IMR-90 (cell line): ENCODE measurements at regions not wholly inside any gene's neighbourhood (a gene's known extent, or its start where the extent isn't known, plus 50 kb on each side); places are given as distances from the start of the nearest gene placed in this dataset.

Experiments
- ATAC-seq: fragments of 200-7000 bp; cut with Tn5 transposase; 2 replicates; pipeline ENCODE4 v1.9.1; 2020; ENCODE audit warnings: low read depth, mild to moderate bottlenecking, moderate library complexity
- BruUV-seq: library from RNA; stranded (reverse); fragments of 400-500 nt; replicated peaks from 2 replicates; lab custom pipeline; 2021; lab: Mats Ljungman, UMichigan
- CTCF ChIA-PET: fragments of 300-600 bp; formaldehyde crosslinking; extraction: SDS; loops from one replicate; lab custom pipeline; 2021; ENCODE audit warnings: antibody characterized with exemption; lab: Yijun Ruan, JAX
- POLR2A ChIA-PET: fragments of 300-600 bp; sonication (Branson Sonifier 250); formaldehyde crosslinking; loops from one replicate; lab custom pipeline; 2022; ENCODE audit warnings: antibody characterized with exemption; ENCODE audit not compliant: unreplicated experiment; lab: Charles Lee
- DNase-seq: peaks from one replicate; pipeline ENCODE4 v3.0.0; 2013
- H2AFZ ChIP-seq: replicated peaks from 2 replicates; pipeline ENCODE3; 2013; ENCODE audit warnings: low read length, mild to moderate bottlenecking; ENCODE audit not compliant: poor library complexity
- H2AK5ac ChIP-seq: 2 replicates; pipeline ENCODE4 v1.6.1; 2013; ENCODE audit warnings: low read depth, low read length, inconsistent platforms
- H2AK9ac ChIP-seq: replicated peaks from 2 replicates; pipeline ENCODE3; 2013; ENCODE audit warnings: mild to moderate bottlenecking, low read depth, low read length, moderate library complexity; ENCODE audit not compliant: poor library complexity
- H2BK120ac ChIP-seq: 2 replicates; pipeline ENCODE4 v1.6.1; 2013; ENCODE audit warnings: low read depth, low read length, inconsistent platforms
- H2BK15ac ChIP-seq: 3 replicates; pipeline ENCODE4 v1.6.1; 2013; ENCODE audit warnings: low read depth, low read length, inconsistent platforms
- H2BK20ac ChIP-seq: 2 replicates; pipeline ENCODE4 v1.6.1; 2013; ENCODE audit warnings: low read depth, mild to moderate bottlenecking, inconsistent platforms, low read length, moderate library complexity
- H2BK5ac ChIP-seq: 2 replicates; pipeline ENCODE4 v1.6.1; 2013; ENCODE audit warnings: mild to moderate bottlenecking, low read depth, low read length, inconsistent platforms; ENCODE audit not compliant: poor library complexity, severe bottlenecking
- H3K14ac ChIP-seq: replicated peaks from 2 replicates; pipeline ENCODE4 v1.6.1; 2013; ENCODE audit warnings: low read depth, low read length, inconsistent platforms
- H3K18ac ChIP-seq: 2 replicates; pipeline ENCODE4 v1.6.1; 2013; ENCODE audit warnings: low read depth, low read length, control low read depth
- H3K23ac ChIP-seq: 2 replicates; pipeline ENCODE4 v1.6.1; 2013; ENCODE audit warnings: low read depth, low read length, inconsistent platforms
- H3K27ac ChIP-seq: 2 replicates; pipeline ENCODE4 v1.5.1; 2013; ENCODE audit warnings: mild to moderate bottlenecking, control low read depth, low read length; ENCODE audit not compliant: insufficient read depth
- H3K27me3 ChIP-seq: 2 replicates; pipeline ENCODE4 v1.6.1; 2013; ENCODE audit warnings: low read length; ENCODE audit not compliant: control insufficient read depth, insufficient read depth
- H3K36me3 ChIP-seq: 2 replicates; pipeline ENCODE4 v1.6.1; 2013; ENCODE audit warnings: low read length, mixed read lengths; ENCODE audit not compliant: control insufficient read depth, insufficient read depth
- H3K4ac ChIP-seq: 2 replicates; pipeline ENCODE4 v1.6.1; 2013; ENCODE audit warnings: low read depth, low read length, inconsistent platforms
- H3K4me1 ChIP-seq: 2 replicates; pipeline ENCODE4 v1.6.1; 2013; ENCODE audit warnings: low read length, mixed read lengths; ENCODE audit not compliant: control insufficient read depth, insufficient read depth
- H3K4me2 ChIP-seq: 2 replicates; pipeline ENCODE4 v1.6.1; 2013; ENCODE audit warnings: low read depth, mild to moderate bottlenecking, control low read depth, low read length, moderate library complexity
- H3K4me3 ChIP-seq: 2 replicates; pipeline ENCODE4 v1.5.1; 2013; ENCODE audit warnings: low read depth, mild to moderate bottlenecking, control low read depth, low read length, moderate library complexity; ENCODE audit not compliant: insufficient read depth
- H3K56ac ChIP-seq: 2 replicates; pipeline ENCODE4 v1.6.1; 2013; ENCODE audit warnings: low read length, inconsistent platforms; ENCODE audit not compliant: insufficient read depth; ENCODE audit errors: extremely low read depth
- H3K79me1 ChIP-seq, 2 experiments: 2 replicates each; pipeline ENCODE4 v1.6.1; 2013; ENCODE audit warnings: low read length in 2 of 2, inconsistent platforms in 1 of 2, low read depth in 1 of 2
- H3K9ac ChIP-seq: 2 replicates; pipeline ENCODE4 v1.6.1; 2013; ENCODE audit warnings: low read depth, low read length, control low read depth
- H3K9me1 ChIP-seq: 2 replicates; pipeline ENCODE4 v1.6.1; 2013; ENCODE audit warnings: low read length, inconsistent platforms; ENCODE audit not compliant: insufficient read depth
- H3K9me3 ChIP-seq: 2 replicates; pipeline ENCODE4 v1.6.1; 2013; ENCODE audit warnings: low read length; ENCODE audit not compliant: control insufficient read depth, insufficient read depth
- H4K20me1 ChIP-seq: 2 replicates; pipeline ENCODE4 v1.6.1; 2013; ENCODE audit warnings: low read length, inconsistent platforms; ENCODE audit not compliant: insufficient read depth
- H4K5ac ChIP-seq: 2 replicates; pipeline ENCODE4 v1.6.1; 2013; ENCODE audit warnings: mild to moderate bottlenecking, low read depth, low read length, control low read depth
- H4K8ac ChIP-seq, 2 experiments: 2 replicates each; pipeline ENCODE4 v1.6.1; 2013; ENCODE audit warnings: low read depth in 2 of 2, low read length in 2 of 2, control low read depth in 1 of 2, inconsistent platforms in 1 of 2
- H4K91ac ChIP-seq: 2 replicates; pipeline ENCODE4 v1.6.1; 2013; ENCODE audit warnings: low read depth, low read length, inconsistent platforms; ENCODE audit not compliant: insufficient read depth
- BHLHE40 ChIP-seq: fragments of 150-350 bp; IDR thresholded peaks from 2 replicates; pipeline ENCODE4 v1.6.1; 2016; ENCODE audit warnings: mild to moderate bottlenecking, low read depth, low read length
- CEBPB ChIP-seq: IDR thresholded peaks from 2 replicates; pipeline ENCODE4 v1.6.1; 2012; ENCODE audit warnings: low read depth, low read length, improper control_type of control experiment
- CHD1 ChIP-seq: IDR thresholded peaks from 2 replicates; pipeline ENCODE4 v1.6.1; 2012; ENCODE audit warnings: low read depth, low read length, improper control_type of control experiment
- ELK1 ChIP-seq: fragments of 150-350 bp; IDR thresholded peaks from 2 replicates; pipeline ENCODE4 v1.6.1; 2016; ENCODE audit warnings: low read depth, mild to moderate bottlenecking, low read length, moderate library complexity, borderline replicate concordance
- FOS ChIP-seq: fragments of 150-350 bp; IDR thresholded peaks from 2 replicates; pipeline ENCODE4 v1.6.1; 2016; ENCODE audit warnings: low read depth, low read length
- MAFK ChIP-seq: IDR thresholded peaks from 2 replicates; pipeline ENCODE4 v1.6.1; 2012; ENCODE audit warnings: low read depth, low read length, improper control_type of control experiment
- MXI1 ChIP-seq: IDR thresholded peaks from 2 replicates; pipeline ENCODE4 v1.6.1; 2012; ENCODE audit warnings: low read depth, mild to moderate bottlenecking, low read length, moderate library complexity, borderline replicate concordance
- RAD21 ChIP-seq: IDR thresholded peaks from 2 replicates; pipeline ENCODE4 v1.6.1; 2012; ENCODE audit warnings: low read length, improper control_type of control experiment
- RFX5 ChIP-seq: IDR thresholded peaks from 2 replicates; pipeline ENCODE4 v1.8.0; 2012; ENCODE audit warnings: low read depth, mild to moderate bottlenecking, low read length, moderate library complexity
- SMC3 ChIP-seq: fragments of 150-350 bp; IDR thresholded peaks from 2 replicates; pipeline ENCODE4 v1.6.1; 2016; ENCODE audit warnings: low read depth, mild to moderate bottlenecking, antibody characterized with exemption, low read length, moderate library complexity
- USF2 ChIP-seq: fragments of 150-350 bp; IDR thresholded peaks from 2 replicates; pipeline ENCODE4 v1.6.1; 2017; ENCODE audit warnings: mild to moderate bottlenecking, antibody characterized with exemption, low read length, low read depth
- WGBS, 2 experiments: methylation state at CpG; one replicate each; pipeline versions ENCODE4 v1.1.5 to v1.1.7; 2013; ENCODE audit warnings: missing lambda C conversion rate in 2 of 2; ENCODE audit not compliant: insufficient read length in 1 of 2; ENCODE audit errors: extremely low coverage in 2 of 2; 5-methylcytosine and 5-hydroxymethylcytosine counted together
- dilution Hi-C: fragments of 300-500 bp; cut with HindIII; formaldehyde crosslinking; loops from one replicate; pipeline ENCODE4 v1.14.3; 2018; ENCODE audit warnings: low sequenced_read_pairs; ENCODE audit not compliant: unreplicated experiment
- in situ Hi-C: fragments of 300-500 bp; cut with MboI; formaldehyde crosslinking; loops from 3 replicates; pipeline ENCODE4 v1.14.3; 2019; ENCODE audit warnings: low sequenced_read_pairs, inconsistent platforms, mixed read lengths
- intact Hi-C: fragments of 100-400 bp; cut with micrococcal nuclease; formaldehyde crosslinking; loops from 2 replicates; pipeline ENCODE4 v1.10.0; 2022

GRCh38 chr17:36816214-36816906 is 120.9 kb upstream of the LHX1 start:
- Histone ChIP-seq H3K18ac (no peak overlapping the region), H3K27ac (no peak overlapping the region), H4K20me1 (no peaks in the 10 kb centered on the region), H4K91ac (no peak overlapping the region), H2BK5ac (no peak overlapping the region), H3K9ac (no peak overlapping the region), H4K8ac (no peak overlapping the region), H3K9me3 (no peaks in the 10 kb centered on the region), H3K4me2 (no peak overlapping the region), H3K56ac (no peak overlapping the region), H3K4ac (no peak overlapping the region), H3K27me3 (peaks cover 59% of the 10 kb centered on the region), H3K79me1 (no peaks in the 10 kb centered on the region), H2AK5ac (no peak overlapping the region), H2BK120ac (no peak overlapping the region), H3K4me3 (no peak overlapping the region), H2AK9ac (no peak overlapping the region), H3K23ac (no peak overlapping the region), H2AFZ (no peak overlapping the region), H3K36me3 (no peaks in the 10 kb centered on the region), H3K4me1 (no peaks in the 10 kb centered on the region), H3K14ac (no peak overlapping the region), H2BK15ac (no peak overlapping the region), H3K9me1 (no peaks in the 10 kb centered on the region), H2BK20ac (no peak overlapping the region), H4K5ac (no peak overlapping the region)
- WGBS, 2 experiments = no CpG with 5 or more reads among the region's 17 CpGs
- no peak for DNase-seq
- TF ChIP-seq USF2 (no peak), RFX5 (no peak), CHD1 (no peak), FOS (no peak), MAFK (no peak), MXI1 (no peak), RAD21 (no peak), SMC3 (no peak), BHLHE40 (no peak), CEBPB (no peak), ELK1 (no peak)
- dilution Hi-C loops = no loop called here
- no peak for ATAC-seq
- ChIA-PET POLR2A (no interaction called here), CTCF (no interaction called here)
- no TSS peak for BruUV-seq
- intact Hi-C loops = no loop called here
- in situ Hi-C loops = no loop called here
